Dendritic cell treated with granulocyte-macrophage colony-stimulating factor and Interleukin-4, amounts not matched to agents 40 ng/mL and 50 ng/mL, for 4 days (primary cell): ENCODE measurements at regions not wholly inside any gene's neighbourhood (a gene's known extent, or its start where the extent isn't known, plus 50 kb on each side); places are given as distances from the start of the nearest gene placed in this dataset.

Source experiments
- H3K27ac Mint-ChIP-seq: one replicate; pipeline ENCODE4 v1.8.0; 2022; ENCODE audit warnings: mild to moderate bottlenecking, mixed read lengths
- H3K27me3 Mint-ChIP-seq: one replicate; pipeline ENCODE4 v1.8.0; 2022; ENCODE audit warnings: mild to moderate bottlenecking, mixed read lengths
- H3K36me3 Mint-ChIP-seq: one replicate; pipeline ENCODE4 v1.8.0; 2022; ENCODE audit warnings: low read depth, mixed read lengths
- H3K4me1 Mint-ChIP-seq: one replicate; pipeline ENCODE4 v1.8.0; 2022; ENCODE audit warnings: low read depth, mixed read lengths
- H3K4me3 Mint-ChIP-seq: one replicate; pipeline ENCODE4 v1.8.0; 2022; ENCODE audit warnings: mild to moderate bottlenecking, moderate library complexity, mixed read lengths
- H3K9me3 Mint-ChIP-seq: one replicate; pipeline ENCODE4 v1.8.0; 2022; ENCODE audit warnings: mixed read lengths
- intact Hi-C: fragments of 100-400 bp; cut with micrococcal nuclease; formaldehyde crosslinking; loops from one replicate; pipeline ENCODE4 v1.15.0; 2022

DNA sequence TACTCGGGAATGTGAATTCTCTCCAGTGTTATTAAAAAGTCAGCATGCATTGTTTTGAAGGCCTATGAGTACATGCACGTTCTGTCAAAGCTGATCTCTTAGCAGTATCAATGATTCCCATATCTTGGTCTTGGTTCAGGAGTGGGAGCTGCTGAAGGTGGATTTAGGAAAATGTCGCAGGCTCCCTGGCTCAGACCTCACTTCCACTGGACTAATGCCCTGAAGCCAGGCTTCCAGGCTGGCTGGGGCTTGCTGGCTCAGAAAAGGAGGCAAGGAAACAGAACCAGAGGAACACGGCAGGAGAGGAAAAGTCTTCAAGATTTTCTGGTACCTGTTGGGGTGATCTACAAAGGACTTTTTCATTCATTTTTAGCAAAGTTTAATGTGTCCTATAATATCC lies 81.6 kb downstream of the OLIG3 start:
- H3K27ac Mint-ChIP-seq = no peak overlapping the region
- no peak overlapping the region for H3K4me3 Mint-ChIP-seq
- H3K9me3 Mint-ChIP-seq = no peaks in the 10 kb centered on the region
- H3K4me1 Mint-ChIP-seq = peaks cover 14% of the 10 kb centered on the region
- H3K27me3 Mint-ChIP-seq = peaks cover 16% of the 10 kb centered on the region
- intact Hi-C loops = no loop called here
- no peaks in the 10 kb centered on the region for H3K36me3 Mint-ChIP-seq

- Mint-ChIP-seq H3K27me3 (peaks cover 10% of the 10 kb centered on the region), H3K9me3 (no peaks in the 10 kb centered on the region), H3K4me3 (no peak overlapping the region), H3K4me1 (no peaks in the 10 kb centered on the region), H3K36me3 (no peaks in the 10 kb centered on the region), H3K27ac (no peak overlapping the region)
- intact Hi-C loops = loop anchor here (5.0 kb wide), 1 partner anchor 47 kb away; no protein-coding TSS in a partner anchor
These were observed 84.9 kb downstream of the OLIG3 start for GRCh38 chr6:137409266-137409777.

DNA sequence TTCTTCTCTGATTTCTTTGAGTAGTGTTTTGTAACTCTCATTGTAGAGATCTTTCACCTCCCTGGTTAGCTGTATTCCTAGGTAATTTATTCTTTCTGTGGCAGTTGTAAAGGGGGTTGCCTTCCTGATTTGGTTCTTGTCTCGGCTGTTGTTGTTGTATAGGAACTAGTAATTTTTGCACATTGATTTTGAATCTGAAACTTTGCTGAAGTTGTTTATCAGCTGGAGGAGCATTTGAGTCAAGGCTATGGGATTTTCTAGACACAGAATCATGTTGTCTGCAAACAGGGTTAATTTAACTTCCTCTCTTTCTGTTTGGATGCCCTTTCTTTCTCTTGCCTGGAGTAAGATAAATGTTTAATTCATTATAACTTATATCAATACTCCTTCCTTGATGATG lies 86.4 kb downstream of the OLIG3 start:
- no peaks in the 10 kb centered on the region for H3K4me1 Mint-ChIP-seq
- intact Hi-C loops = loop anchor here (5.0 kb wide), 1 partner anchor 46 kb away; no protein-coding TSS in a partner anchor
- no peak overlapping the region for H3K4me3 Mint-ChIP-seq
- no peaks in the 10 kb centered on the region for H3K36me3 Mint-ChIP-seq
- no peaks in the 10 kb centered on the region for H3K27me3 Mint-ChIP-seq
- no peaks in the 10 kb centered on the region for H3K9me3 Mint-ChIP-seq
- H3K27ac Mint-ChIP-seq = no peak overlapping the region

- no peaks in the 10 kb centered on the region for H3K4me1 Mint-ChIP-seq
- no peaks in the 10 kb centered on the region for H3K9me3 Mint-ChIP-seq
- no peaks in the 10 kb centered on the region for H3K36me3 Mint-ChIP-seq
- H3K27ac Mint-ChIP-seq = no peak overlapping the region
- intact Hi-C loops = loop anchor here (5.0 kb wide), 1 partner anchor 44 kb away; no protein-coding TSS in a partner anchor
- no peaks in the 10 kb centered on the region for H3K27me3 Mint-ChIP-seq
- H3K4me3 Mint-ChIP-seq = no peak overlapping the region
These were observed 88.4 kb downstream of the OLIG3 start for GRCh38 chr6:137405806-137406205.

DNA sequence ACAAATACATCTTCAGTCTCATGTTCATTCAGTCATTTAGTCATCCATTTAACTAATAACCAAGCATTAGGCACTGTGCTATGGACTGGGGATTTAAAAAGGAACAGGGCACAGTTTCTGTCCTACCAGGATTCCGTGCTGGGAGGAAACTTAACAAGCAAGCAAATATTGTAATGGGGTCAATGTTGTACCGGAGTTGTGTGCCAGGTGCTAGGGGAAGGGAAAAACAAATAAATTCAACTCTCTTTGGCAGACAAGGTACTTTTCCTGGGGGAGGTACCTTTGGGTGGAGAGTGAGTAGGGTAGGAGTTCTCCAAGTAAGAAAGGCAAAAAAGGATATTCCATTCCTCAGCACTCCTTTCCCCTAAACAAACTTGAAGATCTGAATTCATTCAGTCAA lies 90.3 kb downstream of the OLIG3 start:
- no peaks in the 10 kb centered on the region for H3K27me3 Mint-ChIP-seq
- H3K9me3 Mint-ChIP-seq = no peaks in the 10 kb centered on the region
- no peak overlapping the region for H3K4me3 Mint-ChIP-seq
- H3K4me1 Mint-ChIP-seq = no peaks in the 10 kb centered on the region
- H3K27ac Mint-ChIP-seq = no peak overlapping the region
- no peaks in the 10 kb centered on the region for H3K36me3 Mint-ChIP-seq
- intact Hi-C loops = no loop called here

- Mint-ChIP-seq H3K36me3 (no peaks in the 10 kb centered on the region), H3K27me3 (no peaks in the 10 kb centered on the region), H3K4me1 (no peaks in the 10 kb centered on the region), H3K9me3 (no peaks in the 10 kb centered on the region), H3K4me3 (no peak overlapping the region), H3K27ac (no peak overlapping the region)
- intact Hi-C loops = no loop called here
These were observed 90.8 kb downstream of the OLIG3 start for GRCh38 chr6:137403443-137403842.

- no peaks in the 10 kb centered on the region for H3K9me3 Mint-ChIP-seq
- intact Hi-C loops = no loop called here
- no peak overlapping the region for H3K27ac Mint-ChIP-seq
- H3K36me3 Mint-ChIP-seq = no peaks in the 10 kb centered on the region
- H3K4me3 Mint-ChIP-seq = no peak overlapping the region
- peaks cover 6% of the 10 kb centered on the region for H3K4me1 Mint-ChIP-seq
- no peaks in the 10 kb centered on the region for H3K27me3 Mint-ChIP-seq
These were observed 92.0 kb downstream of the OLIG3 start for GRCh38 chr6:137402143-137402680.

- Mint-ChIP-seq H3K27me3 (no peaks in the 10 kb centered on the region), H3K27ac (no peak overlapping the region), H3K9me3 (no peaks in the 10 kb centered on the region), H3K36me3 (no peaks in the 10 kb centered on the region), H3K4me1 (peaks cover 12% of the 10 kb centered on the region), H3K4me3 (no peak overlapping the region)
- intact Hi-C loops = no loop called here
These were observed 93.1 kb downstream of the OLIG3 start for GRCh38 chr6:137401088-137401487.

DNA sequence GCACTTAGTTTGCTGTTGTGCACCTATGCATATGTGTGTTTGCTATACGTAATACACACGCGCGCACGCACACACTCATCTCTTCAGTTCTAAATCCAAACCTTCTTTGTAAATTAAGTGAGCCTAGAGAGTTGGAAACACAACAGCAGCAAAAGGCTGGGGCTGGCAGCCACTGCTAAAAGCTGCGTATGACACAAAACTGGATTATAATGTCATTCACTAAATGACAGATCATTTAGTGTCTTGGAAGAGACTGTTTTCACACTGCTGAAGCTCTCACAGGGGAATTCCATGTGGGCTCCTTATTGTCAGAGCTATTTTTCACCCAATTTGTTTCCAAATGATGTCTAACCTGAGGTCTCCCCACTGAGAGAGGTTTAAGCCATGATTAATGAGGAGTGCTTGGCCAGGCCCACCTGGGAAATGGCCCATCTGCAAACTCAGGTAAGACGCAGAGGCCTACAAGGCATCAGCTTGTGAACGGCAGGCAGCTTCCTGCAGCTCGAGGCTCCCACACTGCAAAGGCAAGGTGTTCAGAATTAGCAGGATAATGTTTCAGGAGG lies 94.2 kb downstream of the OLIG3 start:
- Mint-ChIP-seq H3K9me3 (no peaks in the 10 kb centered on the region), H3K4me1 (peaks cover 12% of the 10 kb centered on the region), H3K27me3 (no peaks in the 10 kb centered on the region), H3K27ac (no peak overlapping the region), H3K36me3 (no peaks in the 10 kb centered on the region), H3K4me3 (no peak overlapping the region)
- intact Hi-C loops = no loop called here

DNA sequence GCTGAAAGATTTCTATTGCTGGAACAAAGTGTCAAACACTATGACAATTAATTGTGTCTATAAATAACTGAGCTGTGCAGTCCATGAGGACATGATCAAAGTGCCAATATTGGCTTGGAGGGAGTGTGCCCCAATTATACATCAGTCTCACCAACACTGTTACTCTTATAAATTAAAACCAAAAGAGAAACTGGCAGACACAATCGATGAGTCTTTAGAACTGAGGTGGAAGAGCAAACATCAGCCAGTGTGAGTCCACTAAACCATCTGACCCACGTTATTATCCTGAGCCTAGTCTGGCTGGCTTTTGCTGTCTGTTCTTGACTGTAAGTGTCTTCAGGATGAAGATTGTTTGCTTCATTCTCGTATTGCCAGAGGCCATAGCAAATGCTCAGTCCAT lies 98.9 kb downstream of the OLIG3 start:
- Mint-ChIP-seq H3K27ac (no peak overlapping the region), H3K9me3 (no peaks in the 10 kb centered on the region), H3K4me1 (peaks cover 31% of the 10 kb centered on the region), H3K36me3 (no peaks in the 10 kb centered on the region), H3K4me3 (no peak overlapping the region), H3K27me3 (no peaks in the 10 kb centered on the region)
- intact Hi-C loops = no loop called here

DNA sequence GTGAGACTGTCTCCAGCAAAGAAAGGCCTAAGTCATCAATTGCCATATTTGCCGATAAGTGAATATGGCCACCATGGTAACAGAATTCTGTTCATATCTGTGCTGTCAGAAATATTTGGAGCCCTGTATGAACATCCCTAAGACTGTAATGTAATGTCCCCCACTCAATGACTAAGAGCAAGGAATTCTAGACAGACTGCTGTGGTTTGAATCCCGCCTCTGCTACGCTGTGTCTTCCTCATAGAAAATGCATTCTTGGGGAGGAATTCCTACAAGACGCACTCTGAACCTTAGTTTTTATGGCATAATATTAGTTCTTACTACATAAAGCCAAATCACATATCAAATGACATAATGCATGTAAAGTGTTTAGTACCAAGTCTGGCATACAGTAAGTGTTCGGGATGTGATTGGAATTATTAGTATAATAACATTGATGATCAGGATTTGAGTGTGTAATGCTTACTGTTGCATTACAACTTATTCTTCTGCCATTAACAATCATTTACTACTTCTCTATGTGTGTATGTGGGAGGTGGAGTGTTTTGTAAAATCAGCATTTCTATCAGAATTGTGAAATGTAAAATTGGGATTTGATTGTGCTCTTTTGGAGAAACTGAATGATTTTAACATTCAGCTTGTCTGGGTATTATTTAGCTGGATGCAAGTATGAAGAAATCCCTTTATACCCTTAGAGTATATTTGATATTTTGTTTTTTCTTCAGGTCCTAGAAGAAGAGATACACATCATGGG lies 103.0 kb downstream of the OLIG3 start:
- Mint-ChIP-seq H3K9me3 (no peaks in the 10 kb centered on the region), H3K27me3 (no peaks in the 10 kb centered on the region), H3K27ac (no peak overlapping the region), H3K4me1 (peaks cover 60% of the 10 kb centered on the region), H3K36me3 (no peaks in the 10 kb centered on the region), H3K4me3 (no peak overlapping the region)
- intact Hi-C loops = no loop called here

- intact Hi-C loops = no loop called here
- peak overlapping the region; percentile 33 for H3K27ac Mint-ChIP-seq
- no peaks in the 10 kb centered on the region for H3K36me3 Mint-ChIP-seq
- no peaks in the 10 kb centered on the region for H3K9me3 Mint-ChIP-seq
- no peaks in the 10 kb centered on the region for H3K27me3 Mint-ChIP-seq
- no peak overlapping the region for H3K4me3 Mint-ChIP-seq
- H3K4me1 Mint-ChIP-seq = peaks cover 69% of the 10 kb centered on the region
These were observed 103.9 kb downstream of the OLIG3 start for GRCh38 chr6:137390334-137390733.

- Mint-ChIP-seq H3K4me1 (peaks cover 69% of the 10 kb centered on the region), H3K4me3 (peak overlapping the region; percentile 39), H3K9me3 (no peaks in the 10 kb centered on the region), H3K27me3 (no peaks in the 10 kb centered on the region), H3K36me3 (no peaks in the 10 kb centered on the region), H3K27ac (peak overlapping the region; percentile 75)
- intact Hi-C loops = no loop called here
These were observed 105.0 kb downstream of the OLIG3 start for GRCh38 chr6:137389150-137389704.

DNA sequence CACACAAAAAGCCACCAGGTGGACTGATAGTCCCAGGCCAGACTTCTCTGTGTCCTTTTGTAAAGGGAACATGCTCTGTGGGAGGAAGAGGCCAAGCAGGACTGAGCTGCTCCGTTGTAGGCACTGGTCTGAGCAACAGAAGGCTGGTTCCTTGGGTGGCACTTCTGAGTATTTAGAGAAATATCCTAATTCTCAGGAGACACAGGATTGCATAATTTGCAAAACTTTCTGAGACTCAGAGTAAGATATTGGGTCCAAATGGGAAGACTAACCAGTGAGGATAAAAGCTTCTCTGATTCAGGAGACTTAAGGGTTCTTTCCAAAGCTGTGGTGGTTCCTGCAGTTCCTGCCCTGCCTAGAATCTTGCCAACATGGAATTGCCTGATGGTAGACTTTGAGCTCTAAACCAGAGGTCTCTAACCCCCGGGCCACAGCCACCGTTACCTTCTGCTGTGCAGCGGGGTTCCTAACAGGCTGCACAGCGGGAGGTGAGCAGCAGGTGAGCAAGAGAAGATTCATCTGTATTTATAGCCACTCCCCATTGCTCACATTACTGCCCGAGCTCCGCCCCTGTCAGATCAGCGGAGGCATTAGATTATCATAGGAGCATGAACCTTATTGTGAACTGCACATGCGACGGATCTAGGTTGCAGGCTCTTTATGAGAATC lies 107.0 kb downstream of the OLIG3 start:
- no peak overlapping the region for H3K27ac Mint-ChIP-seq
- peaks cover 65% of the 10 kb centered on the region for H3K4me1 Mint-ChIP-seq
- intact Hi-C loops = no loop called here
- H3K27me3 Mint-ChIP-seq = no peaks in the 10 kb centered on the region
- no peak overlapping the region for H3K4me3 Mint-ChIP-seq
- no peaks in the 10 kb centered on the region for H3K9me3 Mint-ChIP-seq
- H3K36me3 Mint-ChIP-seq = no peaks in the 10 kb centered on the region
